Activated T-cell treated with anti-CD3 and anti-CD28 coated beads for 24 hours (primary cell): ENCODE measurements at regions not wholly inside any gene's neighbourhood (a gene's known extent, or its start where the extent isn't known, plus 50 kb on each side); places are given as distances from the start of the nearest gene placed in this dataset.

ENCODE experiments used
- DNase-seq: peaks from one replicate; pipeline ENCODE4 v3.0.0-alpha.2; 2020; ENCODE audit warnings: low read depth

DNA sequence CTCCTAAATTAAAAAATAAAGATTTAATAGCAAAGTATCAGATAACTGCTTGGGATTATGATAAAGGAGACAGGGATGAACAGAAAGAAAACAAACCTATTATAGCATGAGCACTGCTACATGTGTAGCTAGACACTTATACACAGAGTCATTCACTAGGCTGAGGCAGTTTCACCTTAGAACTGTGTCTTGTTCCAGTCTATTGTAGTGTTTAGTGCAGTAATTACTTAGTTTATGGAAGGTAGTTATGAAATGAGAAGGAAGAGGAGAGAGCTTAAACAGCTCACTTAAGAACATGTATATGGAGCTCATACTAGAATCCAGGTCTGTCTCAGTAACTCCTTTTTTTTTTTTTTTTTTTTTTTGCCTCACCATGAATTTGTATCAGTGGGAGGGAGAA, 441.4 kb downstream of the PDCD6IP start:
- DNase-seq, result no peak

GRCh38 chr3:34247401-34247800, 449.0 kb downstream of the PDCD6IP start:
- DNase-seq, result no peak

GRCh38 chr3:34248352-34248751, 449.9 kb downstream of the PDCD6IP start:
- DNase-seq, result no peak

DNA sequence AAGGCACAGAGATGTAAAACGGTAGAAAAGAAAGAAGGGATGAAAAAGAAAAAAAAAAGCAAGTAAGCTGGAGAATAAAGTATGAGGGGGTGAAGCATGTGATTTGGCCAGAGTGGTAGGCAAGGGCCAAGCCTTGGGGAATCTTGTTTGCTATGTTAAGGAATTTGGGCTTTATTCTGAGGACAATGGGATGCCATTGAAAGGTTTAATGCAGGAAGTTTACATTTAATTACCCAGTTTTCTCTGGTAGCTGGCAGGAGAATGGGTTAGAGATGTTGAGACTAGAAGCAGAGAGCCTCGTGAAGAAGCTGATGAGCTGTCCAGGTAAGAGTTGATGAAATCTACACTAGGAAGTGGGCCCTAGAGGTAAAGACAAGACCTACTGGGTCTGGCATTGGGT, 455.9 kb downstream of the PDCD6IP start:
- DNase-seq, result no peak

GRCh38 chr3:34256021-34256420, 457.6 kb downstream of the PDCD6IP start:
- DNase-seq, result no peak

DNA sequence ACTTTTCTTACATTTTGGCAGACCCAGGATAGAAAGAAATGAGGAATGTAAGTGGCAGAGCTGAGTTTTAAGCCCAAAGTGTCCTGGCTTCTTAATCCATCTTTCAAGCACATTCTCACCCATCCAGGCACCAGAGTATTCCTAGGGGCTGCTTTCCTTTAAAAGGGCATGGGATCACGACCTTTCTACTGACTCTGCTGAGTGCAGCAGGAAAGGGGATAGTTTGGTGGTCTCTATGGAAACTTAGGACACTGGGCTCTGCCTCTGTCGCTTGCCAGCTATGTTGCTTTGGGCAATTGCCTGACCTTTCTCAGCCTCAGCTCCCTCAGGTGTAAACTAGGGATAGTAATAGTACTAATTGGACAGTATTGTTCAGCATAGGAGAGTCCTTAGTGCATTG, 458.4 kb downstream of the PDCD6IP start:
- no peak for DNase-seq

DNA sequence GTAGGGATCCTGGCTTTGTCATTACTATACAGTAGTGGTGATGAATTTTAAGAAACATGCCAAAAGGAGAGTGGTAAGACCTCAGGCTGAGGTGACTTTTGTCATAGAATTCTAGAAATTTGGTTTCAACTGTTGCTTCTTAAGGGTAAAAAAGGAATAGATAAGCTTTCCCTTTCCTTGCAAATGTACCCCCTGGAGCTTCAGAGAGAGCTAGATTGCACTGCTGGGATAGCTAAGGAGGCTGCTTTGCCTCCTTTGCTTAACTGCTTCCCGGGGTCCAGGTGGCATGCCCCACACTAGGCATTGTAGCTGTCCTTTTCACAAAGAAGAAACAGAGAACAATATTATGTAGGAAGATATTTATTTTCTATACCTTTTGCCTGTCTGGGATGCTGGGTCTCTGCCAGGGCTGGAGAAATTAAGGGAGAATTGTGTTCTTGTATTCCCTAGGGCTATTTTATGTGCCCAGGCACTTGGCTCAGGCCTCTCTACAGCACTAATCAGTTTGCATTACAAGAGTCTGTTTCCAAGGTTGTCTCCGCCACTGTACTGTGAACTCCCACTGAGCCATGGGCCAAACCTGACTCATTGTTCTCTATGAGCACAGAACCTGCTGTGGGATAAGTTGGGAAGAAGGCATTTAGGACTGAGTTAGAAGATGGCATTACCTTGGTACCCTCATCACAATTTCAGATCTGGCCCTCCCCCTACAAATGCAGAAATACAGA, 460.0 kb downstream of the PDCD6IP start:
- DNase-seq, result no peak

- DNase-seq, result no peak
Observed at GRCh38 chr3:34260271-34261000, 462.0 kb downstream of the PDCD6IP start.

DNA sequence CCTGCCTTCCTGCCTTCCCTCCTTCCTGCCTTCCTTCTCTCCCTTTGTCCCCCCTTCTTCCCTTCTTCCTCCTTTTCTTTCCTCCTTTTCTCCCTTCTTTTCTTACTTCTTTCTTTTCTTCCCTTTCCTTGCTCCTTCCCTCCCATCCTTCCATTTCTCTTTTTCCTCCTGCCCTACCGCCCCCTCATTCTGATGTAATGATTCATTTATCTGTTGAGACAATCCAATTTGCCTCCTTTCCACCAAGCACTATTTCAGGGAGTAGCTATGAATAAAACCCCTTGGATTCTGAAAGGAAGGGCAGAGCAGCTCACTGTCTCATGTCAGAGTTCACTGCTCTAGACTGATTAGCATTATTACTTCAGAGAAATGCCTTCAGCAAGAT, 462.6 kb downstream of the PDCD6IP start:
- no peak for DNase-seq

- DNase-seq, result no peak
Observed at GRCh38 chr3:34263101-34263621, 464.7 kb downstream of the PDCD6IP start.

- no peak for DNase-seq
Observed at GRCh38 chr3:34264337-34265041, 466.1 kb downstream of the PDCD6IP start.

DNA sequence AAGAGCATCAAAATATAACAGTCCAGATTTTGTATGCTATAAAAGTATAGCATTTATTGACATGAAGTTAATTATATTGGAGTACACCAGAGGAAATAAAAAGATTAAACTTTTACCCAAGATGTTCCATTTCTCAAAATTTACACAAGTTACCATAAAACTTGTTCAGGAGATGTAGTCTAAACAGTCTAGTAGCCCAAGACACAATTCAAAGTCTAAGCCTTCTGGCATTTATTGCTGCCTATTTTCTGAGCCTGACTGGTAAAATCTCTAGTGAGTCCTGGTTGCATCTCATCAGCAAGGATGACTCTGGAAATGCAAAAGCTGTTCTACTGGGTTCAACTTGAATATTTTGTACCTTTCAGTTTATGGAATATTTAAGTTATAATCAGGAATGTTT, 468.7 kb downstream of the PDCD6IP start:
- DNase-seq, result no peak

- DNase-seq, result no peak
Observed at GRCh38 chr3:34268032-34268709, 469.7 kb downstream of the PDCD6IP start.

- DNase-seq, result no peak
Observed at GRCh38 chr3:34275811-34276210, 477.4 kb downstream of the PDCD6IP start.

DNA sequence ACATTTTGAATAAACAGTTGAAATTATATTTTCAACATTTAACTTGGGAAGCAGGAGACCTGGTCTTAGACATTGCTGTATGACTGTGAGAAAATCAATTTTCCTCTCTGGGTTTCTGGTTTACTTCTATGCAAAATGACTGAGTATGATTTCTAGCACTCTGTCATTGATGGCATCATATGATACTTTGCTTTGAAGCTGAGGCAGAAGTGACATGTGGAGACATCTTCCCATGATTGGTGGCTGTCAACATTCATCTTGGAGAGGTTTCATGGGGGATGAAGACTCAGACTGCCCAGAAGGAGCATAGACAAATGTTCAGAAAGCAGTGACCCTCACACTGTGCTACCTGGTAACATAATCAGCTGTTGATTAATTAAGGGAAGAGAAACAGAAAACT, 477.9 kb downstream of the PDCD6IP start:
- no peak for DNase-seq

- DNase-seq, result no peak
Observed at GRCh38 chr3:34277110-34277509, 478.7 kb downstream of the PDCD6IP start.

DNA sequence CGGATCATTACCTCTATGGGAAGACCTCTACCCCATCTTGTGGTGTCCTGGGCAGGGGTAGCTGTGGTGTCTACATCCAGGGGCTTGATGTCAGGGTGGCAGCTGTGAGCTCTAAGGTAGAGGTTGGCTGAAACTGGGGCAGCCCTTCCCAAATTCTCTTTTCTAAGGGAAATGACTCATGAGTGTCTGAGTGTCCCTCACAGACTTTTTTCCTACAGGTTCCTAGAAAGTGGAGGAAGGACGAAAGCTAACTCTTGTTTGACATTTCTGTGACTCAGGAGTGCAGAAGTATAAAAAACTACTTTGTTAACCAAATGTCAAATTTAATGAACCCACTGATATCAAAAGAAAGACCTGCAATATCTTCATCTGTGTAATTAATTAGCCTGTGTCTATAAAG, 481.5 kb downstream of the PDCD6IP start:
- DNase-seq, result no peak

DNA sequence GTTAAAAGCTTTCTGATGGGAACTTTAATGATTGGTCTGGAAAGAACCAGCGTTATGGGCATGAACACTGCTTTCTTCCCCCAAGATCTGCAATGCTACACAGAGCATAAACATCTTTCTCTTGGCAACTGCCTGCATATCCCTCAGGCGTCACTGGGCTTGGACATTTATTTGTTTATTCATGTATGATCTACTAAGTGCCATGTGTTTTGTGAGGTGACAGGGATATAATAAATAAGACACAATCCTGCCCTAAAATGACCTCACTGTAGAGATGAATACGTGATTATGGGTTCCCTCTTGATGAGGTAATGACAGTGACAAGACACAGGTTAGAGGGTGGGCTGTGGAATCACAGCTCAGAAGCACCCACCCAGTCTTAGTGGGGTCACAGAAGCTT, 485.3 kb downstream of the PDCD6IP start:
- DNase-seq, result no peak

DNA sequence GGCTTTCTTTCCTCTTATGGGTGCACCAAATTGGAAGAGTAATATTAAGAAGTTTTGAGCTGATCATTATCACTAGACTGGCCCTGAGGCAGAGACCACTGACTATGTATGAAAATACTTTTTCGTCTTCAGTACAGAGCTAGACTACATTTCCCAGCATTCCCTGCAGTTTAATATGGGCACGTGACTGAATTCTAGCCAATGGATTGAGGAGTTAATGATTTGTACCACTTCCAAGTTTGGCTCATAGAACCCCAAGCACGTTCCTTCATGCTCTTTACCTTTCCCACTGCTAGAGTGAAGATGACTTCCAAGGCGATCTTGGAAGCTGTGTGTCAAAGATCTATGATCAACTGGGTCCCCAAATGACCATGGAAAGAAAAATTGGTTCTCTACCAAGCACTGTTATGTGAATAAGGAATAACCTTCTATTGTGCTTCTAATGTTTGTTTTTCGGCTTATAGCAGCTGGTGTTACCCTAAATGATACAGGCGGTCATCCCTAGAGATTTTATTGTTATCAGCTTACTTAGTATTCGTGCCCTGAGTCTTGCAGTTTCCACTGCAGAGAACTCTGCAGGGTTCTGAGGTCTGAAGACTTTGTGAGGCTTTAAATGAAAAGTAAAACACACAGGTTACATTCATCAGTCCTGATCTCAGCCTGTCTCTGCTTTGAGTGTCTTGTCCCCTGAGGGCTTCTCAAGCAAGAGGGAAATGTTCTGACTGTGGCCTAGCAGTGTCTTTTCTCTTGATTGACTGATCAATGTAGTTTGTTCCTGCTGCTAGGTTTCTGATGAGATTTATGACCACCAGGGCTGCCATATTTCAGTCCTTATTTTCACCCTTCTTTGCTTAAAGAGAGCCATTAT, 486.8 kb downstream of the PDCD6IP start:
- DNase-seq, result no peak

DNA sequence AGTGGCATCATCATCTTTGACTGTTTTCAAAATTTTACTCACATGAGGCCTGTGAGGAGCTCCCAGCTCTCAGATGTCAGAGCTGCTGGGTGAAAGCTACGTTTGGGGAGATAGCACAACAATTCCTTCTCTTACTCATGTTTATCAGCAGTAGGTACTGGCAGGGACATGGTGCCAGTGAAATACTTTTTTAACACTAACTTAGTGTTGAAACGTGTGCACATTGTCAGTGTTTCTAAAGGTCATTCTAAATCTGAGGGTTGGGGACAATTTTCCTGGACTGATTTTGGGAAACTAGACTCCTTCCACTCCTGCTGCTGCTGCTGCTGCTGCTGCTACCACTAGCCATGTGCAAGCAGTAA, 487.4 kb downstream of the PDCD6IP start:
- no peak for DNase-seq

DNA sequence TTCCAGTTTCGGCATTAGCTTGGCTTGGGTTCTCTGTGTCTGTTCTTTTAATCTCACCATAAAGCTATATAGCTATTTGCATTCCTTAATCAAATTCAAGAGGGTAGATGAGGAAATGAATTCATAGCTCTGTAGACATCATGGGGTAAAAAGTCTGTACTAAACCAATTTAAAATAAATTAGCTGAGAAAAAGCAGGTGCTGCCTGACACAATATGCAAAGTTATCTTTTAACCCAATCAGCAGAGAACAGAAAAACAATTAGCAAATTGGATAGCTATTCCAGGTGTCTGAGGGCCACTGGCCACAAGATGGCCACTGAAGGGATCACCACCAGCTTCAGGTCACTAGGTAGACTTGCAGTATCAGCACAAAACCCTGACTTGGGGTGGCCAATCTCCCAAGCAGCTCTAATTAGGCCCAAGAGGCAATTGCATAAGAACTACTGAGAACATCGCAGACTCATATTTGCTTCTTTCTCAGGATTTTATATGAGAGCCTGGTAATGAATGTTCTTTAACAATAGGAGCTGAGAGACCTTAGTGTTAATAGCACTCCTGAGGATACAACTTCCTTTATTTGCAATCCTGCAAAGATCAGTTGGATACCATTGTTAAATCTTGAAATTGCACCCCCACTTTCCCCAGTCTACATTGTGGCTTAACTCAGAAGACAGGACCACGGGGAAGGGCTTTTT, 494.3 kb downstream of the PDCD6IP start:
- no peak for DNase-seq
